ENCODE measurements at regions not wholly inside any gene's neighbourhood (a gene's known extent, or its start where the extent isn't known, plus 50 kb on each side); places are given as distances from the start of the nearest gene placed in this dataset.

DNA sequence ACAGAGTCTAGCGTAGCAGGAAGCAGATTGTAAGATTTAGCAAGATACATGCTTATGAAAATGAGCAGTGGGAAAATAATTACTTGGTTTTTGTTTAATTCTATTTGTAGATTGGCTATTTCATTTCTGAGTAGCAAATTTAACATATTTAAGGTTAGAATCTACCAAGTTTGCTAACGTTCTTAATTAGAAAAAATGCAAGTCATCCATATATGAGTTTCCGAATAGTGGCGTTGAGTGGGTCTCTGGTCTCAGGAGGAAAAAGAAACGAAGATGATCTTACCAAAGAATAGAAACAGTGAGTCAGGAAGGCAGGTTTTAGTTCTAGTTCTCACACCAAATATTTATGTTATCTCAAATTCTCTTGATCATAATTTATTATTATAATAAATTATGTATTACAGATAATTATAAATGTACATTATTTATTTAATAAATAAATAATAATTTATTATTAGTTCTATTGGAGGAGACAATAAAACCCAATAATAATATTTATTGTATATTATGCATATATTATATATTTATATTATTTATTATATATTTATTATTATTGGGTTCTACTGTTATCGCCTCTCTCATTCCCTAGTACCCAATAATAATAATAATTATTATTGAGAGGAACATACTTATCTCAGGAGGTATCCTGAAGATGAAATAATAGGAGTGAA is 194.3 kb upstream of the PITRM1 start:
- Histone ChIP-seq H3K4me2 (replicated peaks; ENCODE audit: low read depth, low read length, poor library complexity, severe bottlenecking) (no peak overlapping the region), H3K9ac (ENCODE audit: low read length) (no peak overlapping the region), H3K79me2 (ENCODE audit: control insufficient read depth, insufficient read depth, low read length) (no peaks in the 10 kb centered on the region), H3K4me3 (ENCODE audit: control extremely low read depth in 1 of 5, extremely low read depth in 1 of 5, insufficient read depth in 1 of 5, low read depth in 2 of 5, low read length in 4 of 5) (no peak overlapping the region), H3K27ac (ENCODE audit: low read length in 2 of 2) (no peak overlapping the region), H3K9me3 (ENCODE audit: control extremely low read depth in 1 of 3, control insufficient read depth in 2 of 3, insufficient read depth in 1 of 3, low read length in 2 of 3) (peaks cover 0 to 4% (median 1%) of the 10 kb centered on the region in 3 donors), H4K20me1 (ENCODE audit: control insufficient read depth, insufficient read depth, low read length, poor library complexity, severe bottlenecking) (no peaks in the 10 kb centered on the region), H3K36me3 (replicated peaks in 1 of 2; ENCODE audit: control extremely low read depth in 1 of 2, control insufficient read depth in 1 of 2, extremely low read depth in 1 of 2, insufficient read depth in 2 of 2, low read length in 1 of 2) (no peaks in the 10 kb centered on the region), H3K27me3 (replicated peaks in 1 of 4; ENCODE audit: control extremely low read depth in 1 of 4, control insufficient read depth in 3 of 4, insufficient read depth in 4 of 4, low read length in 3 of 4) (no peaks in the 10 kb centered on the region), H2AFZ (ENCODE audit: insufficient read depth, low read depth, low read length, poor library complexity, severe bottlenecking) (no peak overlapping the region), H3K4me1 (ENCODE audit: control insufficient read depth in 2 of 2, insufficient read depth in 2 of 2, low read length in 2 of 2) (no peaks in the 10 kb centered on the region)
- WGBS (ENCODE audit: insufficient coverage), result no CpG with 5 or more reads among the region's 6 CpGs
- no peak overlapping the region for H3K4me3 Mint-ChIP-seq
- H3K27me3 Mint-ChIP-seq, result peaks cover 9% of the 10 kb centered on the region
- ChIA-PET POLR2A (no interaction called here), CTCF (no interaction called here)
- no peak for TF ChIP-seq EZH2 (IDR thresholded peaks at IDR 0.05; ENCODE audit: borderline replicate concordance, insufficient read depth, low read depth, low read length, poor library complexity, severe bottlenecking)
- TF ChIP-seq, protein P1, sequence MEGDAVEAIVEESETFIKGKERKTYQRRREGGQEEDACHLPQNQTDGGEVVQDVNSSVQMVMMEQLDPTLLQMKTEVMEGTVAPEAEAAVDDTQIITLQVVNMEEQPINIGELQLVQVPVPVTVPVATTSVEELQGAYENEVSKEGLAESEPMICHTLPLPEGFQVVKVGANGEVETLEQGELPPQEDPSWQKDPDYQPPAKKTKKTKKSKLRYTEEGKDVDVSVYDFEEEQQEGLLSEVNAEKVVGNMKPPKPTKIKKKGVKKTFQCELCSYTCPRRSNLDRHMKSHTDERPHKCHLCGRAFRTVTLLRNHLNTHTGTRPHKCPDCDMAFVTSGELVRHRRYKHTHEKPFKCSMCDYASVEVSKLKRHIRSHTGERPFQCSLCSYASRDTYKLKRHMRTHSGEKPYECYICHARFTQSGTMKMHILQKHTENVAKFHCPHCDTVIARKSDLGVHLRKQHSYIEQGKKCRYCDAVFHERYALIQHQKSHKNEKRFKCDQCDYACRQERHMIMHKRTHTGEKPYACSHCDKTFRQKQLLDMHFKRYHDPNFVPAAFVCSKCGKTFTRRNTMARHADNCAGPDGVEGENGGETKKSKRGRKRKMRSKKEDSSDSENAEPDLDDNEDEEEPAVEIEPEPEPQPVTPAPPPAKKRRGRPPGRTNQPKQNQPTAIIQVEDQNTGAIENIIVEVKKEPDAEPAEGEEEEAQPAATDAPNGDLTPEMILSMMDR (IDR thresholded peaks at IDR 0.05), result no peak
- intact Hi-C loops (cut with micrococcal nuclease), result no loop called here
- DNase-seq, result no peak
- peaks cover 6% of the 10 kb centered on the region for H3K9me3 Mint-ChIP-seq (ENCODE audit: insufficient read depth)
- H3K27ac Mint-ChIP-seq, result no peak overlapping the region
- no peaks in the 10 kb centered on the region for H3K4me1 Mint-ChIP-seq
- no peak for ATAC-seq (ENCODE audit: low read depth)

DNA sequence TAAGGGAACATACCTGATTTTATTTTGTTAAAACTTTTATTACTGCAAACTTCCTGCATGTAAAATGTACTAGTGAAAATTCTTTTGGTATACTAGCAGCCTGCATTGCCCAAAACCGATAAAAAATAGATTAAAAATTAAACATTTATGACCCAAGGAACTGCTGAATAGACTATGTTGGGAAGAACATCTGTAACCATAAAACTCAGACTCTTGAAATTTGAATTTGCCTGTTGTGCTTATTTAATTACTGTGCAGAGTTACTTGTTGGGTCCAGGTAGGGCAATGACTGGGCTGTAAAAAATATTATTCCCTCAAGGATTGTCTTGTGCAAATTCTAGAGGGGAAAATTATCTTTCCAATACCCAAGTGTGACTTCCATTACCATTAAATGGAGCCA is 193.5 kb upstream of the PITRM1 start:
- TF ChIP-seq EZH2 (IDR thresholded peaks at IDR 0.05; ENCODE audit: borderline replicate concordance, insufficient read depth, low read depth, low read length, poor library complexity, severe bottlenecking), result no peak
- TF ChIP-seq, protein P1 (IDR thresholded peaks at IDR 0.05), result no peak
- ChIA-PET POLR2A (no interaction called here), CTCF (no interaction called here)
- Histone ChIP-seq H3K36me3 (replicated peaks in 1 of 2; ENCODE audit: control extremely low read depth in 1 of 2, control insufficient read depth in 1 of 2, extremely low read depth in 1 of 2, insufficient read depth in 2 of 2, low read length in 1 of 2) (no peaks in the 10 kb centered on the region), H4K20me1 (ENCODE audit: control insufficient read depth, insufficient read depth, low read length, poor library complexity, severe bottlenecking) (no peaks in the 10 kb centered on the region), H3K4me3 (ENCODE audit: control extremely low read depth in 1 of 5, extremely low read depth in 1 of 5, insufficient read depth in 1 of 5, low read depth in 2 of 5, low read length in 4 of 5) (no peak overlapping the region), H3K4me1 (ENCODE audit: control insufficient read depth in 2 of 2, insufficient read depth in 2 of 2, low read length in 2 of 2) (no peaks in the 10 kb centered on the region), H3K4me2 (replicated peaks; ENCODE audit: low read depth, low read length, poor library complexity, severe bottlenecking) (no peak overlapping the region), H3K79me2 (ENCODE audit: control insufficient read depth, insufficient read depth, low read length) (no peaks in the 10 kb centered on the region), H3K9me3 (ENCODE audit: control extremely low read depth in 1 of 3, control insufficient read depth in 2 of 3, insufficient read depth in 1 of 3, low read length in 2 of 3) (peaks cover 1 to 9% (median 5%) of the 10 kb centered on the region in 3 donors), H2AFZ (ENCODE audit: insufficient read depth, low read depth, low read length, poor library complexity, severe bottlenecking) (no peak overlapping the region), H3K27ac (ENCODE audit: low read length in 2 of 2) (no peak overlapping the region), H3K27me3 (replicated peaks in 1 of 4; ENCODE audit: control extremely low read depth in 1 of 4, control insufficient read depth in 3 of 4, insufficient read depth in 4 of 4, low read length in 3 of 4) (no peaks in the 10 kb centered on the region), H3K9ac (ENCODE audit: low read length) (no peak overlapping the region)
- no CpG with 5 or more reads among the region's 1 CpG for WGBS (ENCODE audit: insufficient coverage)
- H3K27me3 Mint-ChIP-seq, result peaks cover 9% of the 10 kb centered on the region
- no peaks in the 10 kb centered on the region for H3K4me1 Mint-ChIP-seq
- ATAC-seq (ENCODE audit: low read depth), result no peak
- no peak overlapping the region for H3K4me3 Mint-ChIP-seq
- no peak overlapping the region for H3K27ac Mint-ChIP-seq
- intact Hi-C loops (cut with micrococcal nuclease), result no loop called here
- no peak for DNase-seq
- H3K9me3 Mint-ChIP-seq (ENCODE audit: insufficient read depth), result peaks cover 8% of the 10 kb centered on the region

Measured in B cell (primary cell).